RWPE2 (cell line): ENCODE measurements at regions not wholly inside any gene's neighbourhood (a gene's known extent, or its start where the extent isn't known, plus 50 kb on each side); places are given as distances from the start of the nearest gene placed in this dataset.

Experiments
- ATAC-seq: fragments of 200-7000 bp; cut with Tn5 transposase; 3 replicates; pipeline ENCODE4 v1.9.1; 2021; ENCODE audit warnings: low read depth
- DNase-seq: peaks from one replicate; pipeline ENCODE4 v3.0.0-alpha.2; 2020; ENCODE audit warnings: low spot score
- H3K27ac ChIP-seq: fragments of 450-650 bp; 2 replicates; pipeline ENCODE4 v1.5.1; 2017; ENCODE audit warnings: mild to moderate bottlenecking; ENCODE audit not compliant: poor library complexity, severe bottlenecking
- H3K27me3 ChIP-seq: fragments of 250-450 bp; sonication (Bioruptor Pico); 2 replicates; pipeline ENCODE4 v1.5.1; 2021; ENCODE audit warnings: mild to moderate bottlenecking, moderate library complexity; ENCODE audit not compliant: insufficient read depth, poor library complexity, severe bottlenecking
- H3K36me3 ChIP-seq: fragments of 250-450 bp; sonication (Bioruptor Pico); 2 replicates; pipeline ENCODE4 v1.5.1; 2020; ENCODE audit warnings: low read depth, mild to moderate bottlenecking, moderate library complexity
- H3K4me1 ChIP-seq: fragments of 250-450 bp; sonication (Bioruptor Pico); 2 replicates; pipeline ENCODE4 v1.5.1; 2021; ENCODE audit warnings: mild to moderate bottlenecking, moderate library complexity; ENCODE audit not compliant: insufficient read depth, poor library complexity, severe bottlenecking
- H3K4me3 ChIP-seq: fragments of 250-450 bp; sonication (Bioruptor Pico); 2 replicates; pipeline ENCODE4 v1.5.1; 2021; ENCODE audit warnings: mild to moderate bottlenecking, moderate library complexity; ENCODE audit not compliant: severe bottlenecking
- H3K9me3 ChIP-seq: fragments of 250-450 bp; sonication (Bioruptor Pico); 2 replicates; pipeline ENCODE4 v1.5.1; 2021; ENCODE audit warnings: mild to moderate bottlenecking, moderate library complexity; ENCODE audit not compliant: severe bottlenecking
- CTCF ChIP-seq: fragments of 450-650 bp; IDR thresholded peaks from one replicate; pipeline ENCODE4 v1.5.1; 2017; ENCODE audit warnings: mild to moderate bottlenecking, moderate library complexity; ENCODE audit not compliant: poor library complexity, severe bottlenecking

GRCh38 chr18:62629031-62629430 lies 86.3 kb upstream of the PHLPP1 start:
- no peak for TF ChIP-seq CTCF
- H3K4me3 ChIP-seq: no peak overlapping the region
- H3K27ac ChIP-seq: no peak overlapping the region
- H3K9me3 ChIP-seq: no peaks in the 10 kb centered on the region
- no peaks in the 10 kb centered on the region for H3K27me3 ChIP-seq
- H3K4me1 ChIP-seq: no peaks in the 10 kb centered on the region
- ATAC-seq: no peak
- H3K36me3 ChIP-seq: no peaks in the 10 kb centered on the region
- no peak for DNase-seq

- H3K27me3 ChIP-seq: no peaks in the 10 kb centered on the region
- DNase-seq (no peak), ATAC-seq (no peak)
- peaks cover 16% of the 10 kb centered on the region for H3K4me1 ChIP-seq
- no peaks in the 10 kb centered on the region for H3K36me3 ChIP-seq
- H3K9me3 ChIP-seq: no peaks in the 10 kb centered on the region
- no peak for TF ChIP-seq CTCF
- H3K4me3 ChIP-seq: no peak overlapping the region
- no peak overlapping the region for H3K27ac ChIP-seq
These were observed 84.2 kb upstream of the PHLPP1 start for GRCh38 chr18:62631173-62631572.

- Histone ChIP-seq H3K27ac (no peak overlapping the region), H3K4me3 (no peak overlapping the region), H3K36me3 (no peaks in the 10 kb centered on the region), H3K4me1 (peaks cover 16% of the 10 kb centered on the region), H3K27me3 (no peaks in the 10 kb centered on the region), H3K9me3 (no peaks in the 10 kb centered on the region)
- ATAC-seq (no peak), DNase-seq (no peak)
- TF ChIP-seq CTCF: no peak
These were observed 82.4 kb upstream of the PHLPP1 start for GRCh38 chr18:62632788-62633455.

GRCh38 chr18:62634458-62634857 lies 80.9 kb upstream of the PHLPP1 start:
- DNase-seq: no peak
- H3K9me3 ChIP-seq: no peaks in the 10 kb centered on the region
- H3K36me3 ChIP-seq: no peaks in the 10 kb centered on the region
- H3K4me1 ChIP-seq: peaks cover 16% of the 10 kb centered on the region
- no peak for TF ChIP-seq CTCF
- ATAC-seq: no peak
- H3K27ac ChIP-seq: peak overlapping the region; percentile 46
- no peak overlapping the region for H3K4me3 ChIP-seq
- H3K27me3 ChIP-seq: no peaks in the 10 kb centered on the region

- Histone ChIP-seq H3K4me3 (no peak overlapping the region), H3K9me3 (no peaks in the 10 kb centered on the region), H3K4me1 (peaks cover 16% of the 10 kb centered on the region), H3K27me3 (no peaks in the 10 kb centered on the region), H3K36me3 (no peaks in the 10 kb centered on the region), H3K27ac (peak overlapping the region; percentile 46)
- no peak for TF ChIP-seq CTCF
- ATAC-seq (peak; percentile 95), DNase-seq (peak; percentile 64)
These were observed 80.2 kb upstream of the PHLPP1 start for GRCh38 chr18:62634979-62635630.
